ENCODE measurements at regions not wholly inside any gene's neighbourhood (a gene's known extent, or its start where the extent isn't known, plus 50 kb on each side); places are given as distances from the start of the nearest gene placed in this dataset.
"Not testable (repeated sequence)": the region's sequence is repeated elsewhere in the genome, so short reads cannot be mapped to it uniquely, and the experiment has no call there.

- not testable (repeated sequence) for H3K4me3 Mint-ChIP-seq, H3K27ac Mint-ChIP-seq, H3K36me3 Mint-ChIP-seq, H3K9me3 Mint-ChIP-seq, H3K27me3 Mint-ChIP-seq, H3K4me1 Mint-ChIP-seq, DNase-seq
These were observed 2721.7 kb upstream of the TPTE start for GRCh38 chr21:7799697-7800096.

- H3K27me3 Mint-ChIP-seq, DNase-seq, H3K9me3 Mint-ChIP-seq: not testable (repeated sequence)
These were observed 2707.9 kb upstream of the TPTE start for GRCh38 chr21:7813475-7813874.

DNA sequence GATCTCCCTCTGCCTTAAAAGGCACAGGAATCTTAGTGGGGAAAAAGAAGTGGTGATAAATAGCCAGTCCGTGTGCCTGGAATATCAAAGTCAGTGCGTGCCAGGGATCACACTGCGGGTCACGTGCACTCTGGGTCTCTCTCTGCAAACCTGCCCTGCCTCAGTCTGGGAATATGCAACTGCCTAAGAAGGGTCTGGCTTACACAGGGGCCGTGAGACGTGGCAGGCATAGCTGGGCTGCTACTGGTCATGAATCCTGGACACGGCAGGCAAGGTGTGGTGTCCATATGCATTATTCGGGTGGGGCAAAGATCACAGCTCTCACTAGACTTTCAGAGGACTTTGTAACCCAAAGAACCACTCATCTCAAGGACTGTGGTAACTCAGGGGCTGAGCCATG, 2704.4 kb upstream of the TPTE start:
- not testable (repeated sequence) for H3K4me3 Mint-ChIP-seq

More at GRCh38 chr21:7813475-7813874, 2707.9 kb upstream of the TPTE start:
- not testable (repeated sequence) for H3K27ac Mint-ChIP-seq, H3K36me3 Mint-ChIP-seq, H3K4me3 Mint-ChIP-seq, H3K4me1 Mint-ChIP-seq

GRCh38 chr21:7819301-7819700, 2702.1 kb upstream of the TPTE start:
- not testable (repeated sequence) for H3K4me3 Mint-ChIP-seq, DNase-seq, H3K4me1 Mint-ChIP-seq, H3K9me3 Mint-ChIP-seq, H3K27me3 Mint-ChIP-seq, H3K36me3 Mint-ChIP-seq, H3K27ac Mint-ChIP-seq

More for the DNA sequence above, 2704.4 kb upstream of the TPTE start:
- not testable (repeated sequence) for H3K27ac Mint-ChIP-seq, DNase-seq, H3K27me3 Mint-ChIP-seq, H3K4me1 Mint-ChIP-seq, H3K9me3 Mint-ChIP-seq, H3K36me3 Mint-ChIP-seq

DNA sequence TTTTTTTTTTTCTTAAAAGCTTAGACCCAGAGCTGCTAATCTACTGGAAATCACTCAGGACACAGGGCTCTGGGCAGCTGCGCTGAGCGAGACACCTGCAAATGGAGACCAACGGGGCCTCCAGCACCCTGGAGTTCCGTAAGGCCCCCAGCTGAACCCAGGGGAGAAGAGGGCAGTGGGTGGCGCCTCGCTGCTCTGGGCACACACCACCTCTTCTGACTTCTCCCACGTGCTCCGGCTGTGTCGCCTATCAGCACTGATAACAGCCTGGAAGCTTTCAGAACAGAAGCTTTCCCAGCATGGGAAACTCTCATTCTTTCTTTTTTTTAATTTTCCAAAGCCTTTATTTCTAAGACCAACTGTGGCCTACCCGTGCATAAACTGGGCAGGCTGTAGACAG, 2695.8 kb upstream of the TPTE start:
- H3K4me1 Mint-ChIP-seq, H3K36me3 Mint-ChIP-seq, DNase-seq, H3K27me3 Mint-ChIP-seq, H3K27ac Mint-ChIP-seq, H3K4me3 Mint-ChIP-seq, H3K9me3 Mint-ChIP-seq: not testable (repeated sequence)

DNA sequence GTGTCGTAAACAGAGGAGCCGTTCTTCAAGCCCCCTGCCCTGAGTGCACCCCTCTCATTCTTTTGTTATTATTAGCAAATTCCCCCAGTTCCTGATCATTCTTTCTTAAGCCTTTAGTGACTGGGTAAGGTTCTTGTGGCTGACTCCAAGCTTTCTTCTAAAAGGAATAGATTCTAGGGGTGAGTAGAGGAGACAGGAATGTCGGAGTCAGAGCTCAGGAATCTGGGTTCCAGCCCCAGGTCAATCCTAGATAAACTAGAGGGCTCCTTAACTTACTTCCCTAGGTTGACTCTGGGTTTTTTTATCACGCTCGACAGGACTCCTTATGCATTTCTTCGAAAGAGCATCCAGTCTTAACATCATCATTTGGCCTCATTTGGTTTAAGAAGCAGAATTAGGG, 2695.2 kb upstream of the TPTE start:
- H3K4me1 Mint-ChIP-seq, H3K27ac Mint-ChIP-seq, DNase-seq, H3K36me3 Mint-ChIP-seq, H3K9me3 Mint-ChIP-seq, H3K27me3 Mint-ChIP-seq, H3K4me3 Mint-ChIP-seq: not testable (repeated sequence)

GRCh38 chr21:7828260-7828659, 2693.1 kb upstream of the TPTE start:
- H3K27me3 Mint-ChIP-seq, H3K27ac Mint-ChIP-seq, H3K9me3 Mint-ChIP-seq, DNase-seq, H3K36me3 Mint-ChIP-seq, H3K4me3 Mint-ChIP-seq, H3K4me1 Mint-ChIP-seq: not testable (repeated sequence)

GRCh38 chr21:7829411-7829810, 2692.0 kb upstream of the TPTE start:
- H3K4me3 Mint-ChIP-seq, H3K9me3 Mint-ChIP-seq, H3K27me3 Mint-ChIP-seq, DNase-seq, H3K4me1 Mint-ChIP-seq, H3K36me3 Mint-ChIP-seq, H3K27ac Mint-ChIP-seq: not testable (repeated sequence)

DNA sequence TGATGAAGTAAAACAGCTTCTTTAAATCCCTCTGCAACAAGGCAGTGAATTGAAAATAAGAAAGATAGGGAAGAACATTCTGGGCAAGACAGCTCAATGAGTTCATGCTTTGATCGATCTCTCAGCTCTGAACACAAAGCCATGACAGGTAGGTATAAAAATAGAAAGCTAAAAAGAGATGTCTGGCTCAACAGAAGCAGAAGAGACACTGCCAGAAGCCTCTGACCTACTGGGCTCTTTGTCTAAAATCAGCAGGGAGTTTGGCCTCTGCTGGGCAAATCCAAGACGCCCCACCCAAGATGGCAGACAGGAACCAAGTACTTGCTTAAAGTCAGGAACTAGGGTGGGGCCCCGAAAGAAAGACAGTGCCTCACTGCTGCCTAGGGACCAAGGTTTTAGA, 2684.1 kb upstream of the TPTE start:
- not testable (repeated sequence) for H3K36me3 Mint-ChIP-seq, DNase-seq, H3K9me3 Mint-ChIP-seq, H3K27ac Mint-ChIP-seq, H3K27me3 Mint-ChIP-seq, H3K4me1 Mint-ChIP-seq, H3K4me3 Mint-ChIP-seq

DNA sequence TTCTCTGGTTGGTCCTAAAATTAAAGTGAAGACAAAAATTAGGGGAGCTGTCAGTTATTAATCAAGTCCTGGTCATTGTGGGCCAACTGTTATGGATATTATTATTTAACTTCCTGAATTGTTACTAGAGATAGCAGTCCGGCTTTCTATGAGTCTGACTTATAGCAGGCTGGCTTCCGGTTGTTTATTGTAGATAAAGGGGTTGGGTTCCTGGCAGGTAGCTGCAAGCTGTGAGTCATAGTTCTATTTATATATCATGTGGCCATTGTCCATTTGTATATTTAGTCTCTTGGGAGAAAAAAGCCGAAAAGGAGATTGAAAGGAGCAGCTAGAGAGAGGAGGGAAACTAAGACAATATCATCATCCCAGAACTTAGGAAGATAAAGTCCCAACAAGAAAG, 2668.0 kb upstream of the TPTE start:
- not testable (repeated sequence) for H3K27me3 Mint-ChIP-seq, H3K9me3 Mint-ChIP-seq, H3K27ac Mint-ChIP-seq, H3K4me1 Mint-ChIP-seq, H3K4me3 Mint-ChIP-seq, H3K36me3 Mint-ChIP-seq, DNase-seq

DNA sequence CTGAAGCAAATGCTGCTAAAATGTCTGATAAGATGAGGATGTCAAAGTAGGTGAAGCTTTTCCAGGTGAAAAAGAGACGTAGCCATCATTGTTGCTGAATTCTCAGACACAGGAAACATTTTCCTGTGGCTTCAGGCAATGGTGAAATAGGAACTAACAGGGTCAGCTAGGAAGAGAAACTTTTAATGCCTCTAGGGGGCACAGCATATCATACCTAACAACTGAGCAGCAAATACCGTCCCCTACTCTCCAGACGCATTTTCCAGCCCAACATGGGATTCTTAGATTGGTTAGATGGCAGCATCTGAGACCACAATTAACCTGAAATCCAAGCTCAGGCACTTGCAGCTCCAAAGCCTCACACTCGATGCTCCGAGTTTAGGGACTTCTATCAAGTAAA, 2667.5 kb upstream of the TPTE start:
- not testable (repeated sequence) for H3K27ac Mint-ChIP-seq, H3K27me3 Mint-ChIP-seq, H3K4me1 Mint-ChIP-seq, H3K36me3 Mint-ChIP-seq, DNase-seq, H3K9me3 Mint-ChIP-seq, H3K4me3 Mint-ChIP-seq
